ENCODE measurements at regions not wholly inside any gene's neighbourhood (a gene's known extent, or its start where the extent isn't known, plus 50 kb on each side); places are given as distances from the start of the nearest gene placed in this dataset.

DNA sequence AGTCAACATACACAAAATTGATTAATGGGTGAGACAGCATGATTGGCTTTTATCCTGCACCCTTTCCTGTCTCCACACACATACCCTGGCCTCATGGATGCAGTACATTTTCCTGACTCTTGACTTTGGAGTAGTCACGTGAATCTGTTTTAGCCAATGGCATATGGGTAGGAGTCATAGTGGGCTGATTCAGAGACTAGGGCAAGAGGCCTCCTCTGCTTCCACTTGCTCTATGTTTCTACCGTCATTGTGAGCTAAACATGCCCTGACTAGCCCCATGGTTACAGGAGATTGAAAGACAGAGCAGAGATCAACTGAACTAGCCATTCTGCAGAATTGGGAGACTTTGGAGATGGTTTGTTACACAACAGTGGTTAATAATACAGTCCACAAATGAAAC, 850.0 kb downstream of the DHX35 start:
- no peaks in the 10 kb centered on the region for H3K36me3 Mint-ChIP-seq (ENCODE audit: unreplicated experiment)
- no peak for DNase-seq
- H3K27me3 Mint-ChIP-seq (ENCODE audit: unreplicated experiment): no peaks in the 10 kb centered on the region
- no peak overlapping the region for H3K27ac Mint-ChIP-seq (ENCODE audit: unreplicated experiment)
- TF ChIP-seq, protein P1, sequence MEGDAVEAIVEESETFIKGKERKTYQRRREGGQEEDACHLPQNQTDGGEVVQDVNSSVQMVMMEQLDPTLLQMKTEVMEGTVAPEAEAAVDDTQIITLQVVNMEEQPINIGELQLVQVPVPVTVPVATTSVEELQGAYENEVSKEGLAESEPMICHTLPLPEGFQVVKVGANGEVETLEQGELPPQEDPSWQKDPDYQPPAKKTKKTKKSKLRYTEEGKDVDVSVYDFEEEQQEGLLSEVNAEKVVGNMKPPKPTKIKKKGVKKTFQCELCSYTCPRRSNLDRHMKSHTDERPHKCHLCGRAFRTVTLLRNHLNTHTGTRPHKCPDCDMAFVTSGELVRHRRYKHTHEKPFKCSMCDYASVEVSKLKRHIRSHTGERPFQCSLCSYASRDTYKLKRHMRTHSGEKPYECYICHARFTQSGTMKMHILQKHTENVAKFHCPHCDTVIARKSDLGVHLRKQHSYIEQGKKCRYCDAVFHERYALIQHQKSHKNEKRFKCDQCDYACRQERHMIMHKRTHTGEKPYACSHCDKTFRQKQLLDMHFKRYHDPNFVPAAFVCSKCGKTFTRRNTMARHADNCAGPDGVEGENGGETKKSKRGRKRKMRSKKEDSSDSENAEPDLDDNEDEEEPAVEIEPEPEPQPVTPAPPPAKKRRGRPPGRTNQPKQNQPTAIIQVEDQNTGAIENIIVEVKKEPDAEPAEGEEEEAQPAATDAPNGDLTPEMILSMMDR (IDR thresholded peaks at IDR 0.05; ENCODE audit: partially characterized antibody, unreplicated experiment): no peak
- no peak overlapping the region for H3K4me3 Mint-ChIP-seq (ENCODE audit: unreplicated experiment)
- H3K9me3 Mint-ChIP-seq (ENCODE audit: unreplicated experiment): peaks cover 1% of the 10 kb centered on the region
- peaks cover 3% of the 10 kb centered on the region for H3K4me1 Mint-ChIP-seq (ENCODE audit: low read depth, unreplicated experiment)

DNA sequence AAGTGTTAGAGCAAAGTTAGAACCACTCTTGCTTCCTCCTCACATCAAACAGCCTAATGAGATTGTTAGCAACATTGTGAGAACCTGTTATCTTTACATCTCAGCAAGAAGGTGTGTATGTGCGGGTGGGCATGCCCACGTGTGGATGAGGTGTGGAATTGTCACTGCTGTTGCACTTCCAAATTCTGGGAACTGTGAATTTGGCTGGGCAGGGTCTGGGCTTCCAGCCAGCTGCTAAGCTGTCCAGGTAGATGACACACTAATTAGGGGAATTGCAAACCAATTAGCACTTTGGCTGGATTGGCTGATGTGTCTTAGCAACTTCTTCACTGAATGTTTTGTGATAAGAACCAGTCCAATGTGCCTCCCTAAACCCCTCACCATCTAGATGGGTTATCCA, 848.2 kb downstream of the DHX35 start:
- peaks cover 1% of the 10 kb centered on the region for H3K9me3 Mint-ChIP-seq (ENCODE audit: unreplicated experiment)

GRCh38 chr20:39808613-39809012, 846.5 kb downstream of the DHX35 start:
- Mint-ChIP-seq H3K4me1 (ENCODE audit: low read depth, unreplicated experiment) (peaks cover 3% of the 10 kb centered on the region), H3K27ac (ENCODE audit: unreplicated experiment) (no peak overlapping the region), H3K27me3 (ENCODE audit: unreplicated experiment) (no peaks in the 10 kb centered on the region), H3K36me3 (ENCODE audit: unreplicated experiment) (no peaks in the 10 kb centered on the region), H3K4me3 (ENCODE audit: unreplicated experiment) (no peak overlapping the region), H3K9me3 (ENCODE audit: unreplicated experiment) (peaks cover 1% of the 10 kb centered on the region)
- TF ChIP-seq, protein P1 (IDR thresholded peaks at IDR 0.05; ENCODE audit: partially characterized antibody, unreplicated experiment): no peak
- no peak for DNase-seq

More for the DNA sequence above, 848.2 kb downstream of the DHX35 start:
- Mint-ChIP-seq H3K4me3 (ENCODE audit: unreplicated experiment) (no peak overlapping the region), H3K27me3 (ENCODE audit: unreplicated experiment) (no peaks in the 10 kb centered on the region), H3K27ac (ENCODE audit: unreplicated experiment) (no peak overlapping the region), H3K4me1 (ENCODE audit: low read depth, unreplicated experiment) (peaks cover 3% of the 10 kb centered on the region), H3K36me3 (ENCODE audit: unreplicated experiment) (no peaks in the 10 kb centered on the region)
- TF ChIP-seq, protein P1 (IDR thresholded peaks at IDR 0.05; ENCODE audit: partially characterized antibody, unreplicated experiment): no peak
- no peak for DNase-seq

- TF ChIP-seq, protein P1 (IDR thresholded peaks at IDR 0.05; ENCODE audit: partially characterized antibody, unreplicated experiment): no peak
- Mint-ChIP-seq H3K27me3 (ENCODE audit: unreplicated experiment) (peaks cover 3% of the 10 kb centered on the region), H3K4me1 (ENCODE audit: low read depth, unreplicated experiment) (peaks cover 4% of the 10 kb centered on the region), H3K27ac (ENCODE audit: unreplicated experiment) (no peak overlapping the region), H3K9me3 (ENCODE audit: unreplicated experiment) (no peaks in the 10 kb centered on the region), H3K36me3 (ENCODE audit: unreplicated experiment) (peaks cover 5% of the 10 kb centered on the region), H3K4me3 (ENCODE audit: unreplicated experiment) (no peak overlapping the region)
- DNase-seq: no peak
Measured at GRCh38 chr20:39800548-39800947, 838.4 kb downstream of the DHX35 start.

GRCh38 chr20:39800111-39800510, 838.0 kb downstream of the DHX35 start:
- H3K4me3 Mint-ChIP-seq (ENCODE audit: unreplicated experiment): no peak overlapping the region
- TF ChIP-seq, protein P1 (IDR thresholded peaks at IDR 0.05; ENCODE audit: partially characterized antibody, unreplicated experiment): no peak

More at GRCh38 chr20:39800111-39800510, 838.0 kb downstream of the DHX35 start:
- DNase-seq: no peak
- H3K27me3 Mint-ChIP-seq (ENCODE audit: unreplicated experiment): peaks cover 3% of the 10 kb centered on the region
- H3K36me3 Mint-ChIP-seq (ENCODE audit: unreplicated experiment): peaks cover 5% of the 10 kb centered on the region
- no peaks in the 10 kb centered on the region for H3K9me3 Mint-ChIP-seq (ENCODE audit: unreplicated experiment)
- H3K27ac Mint-ChIP-seq (ENCODE audit: unreplicated experiment): no peak overlapping the region
- H3K4me1 Mint-ChIP-seq (ENCODE audit: low read depth, unreplicated experiment): peaks cover 4% of the 10 kb centered on the region

Measured in glutamatergic neuron (in vitro differentiated cells).